Adrenal gland (tissue), 9 donors: ENCODE measurements at regions not wholly inside any gene's neighbourhood (a gene's known extent, or its start where the extent isn't known, plus 50 kb on each side); places are given as distances from the start of the nearest gene placed in this dataset.

ENCODE experiments used
- DNase-seq, 7 donors: peaks; one replicate each; pipeline ENCODE4 v3.0.0-alpha.2; 2019 to 2020
- H3K27ac ChIP-seq, 5 donors: fragments of 200-600 bp; sonication (generic) in 4 of 5; 1 replicate in 3 of 5; 2 replicates in 2 of 5; pipeline versions ENCODE4 v1.5.1 to v1.8.0; 2016 to 2020; ENCODE audit warnings: mild to moderate bottlenecking in 1 of 5
- H3K27me3 ChIP-seq: fragments of 200-600 bp; 2 replicates; pipeline ENCODE4 v1.8.0; 2021
- H3K36me3 ChIP-seq, 2 donors: fragments of 200-600 bp; replicated peaks in 1 of 2; 1 replicate in 1 of 2; 2 replicates in 1 of 2; pipeline versions ENCODE4 v1.5.1 to v1.8.0; 2018 to 2022
- H3K4me1 ChIP-seq, 2 donors: fragments of 200-600 bp; replicated peaks in 1 of 2; 1 replicate in 1 of 2; 2 replicates in 1 of 2; pipeline versions ENCODE4 v1.5.1 to v1.8.0; 2018 to 2021
- H3K4me3 ChIP-seq, 4 donors: fragments of 200-600 bp; sonication (generic) in 3 of 4; one replicate each; pipeline ENCODE4 v1.5.1; 2016 to 2018
- H3K9me3 ChIP-seq, 3 donors: fragments of 200-600 bp; sonication (generic) in 1 of 3; replicated peaks in 1 of 3; 1 replicate in 2 of 3; 2 replicates in 1 of 3; pipeline versions ENCODE4 v1.5.1 to v1.8.0; 2016 to 2021
- CTCF ChIP-seq, 6 experiments: fragments of 450-650 bp in 4 of 6; fragments of 200-600 bp in 2 of 6; sonication (generic) in 1 of 6; IDR thresholded peaks; 1 replicate in 5 of 6; 2 replicates in 1 of 6; pipeline versions ENCODE4 v1.5.1 to v1.8.0; 2016 to 2021; ENCODE audit warnings: antibody characterized with exemption in 6 of 6, mild to moderate bottlenecking in 2 of 6, moderate library complexity in 1 of 6
- POLR2A ChIP-seq, 2 donors: fragments of 450-650 bp; IDR thresholded peaks; one replicate each; pipeline ENCODE4 v1.6.1; 2017; ENCODE audit warnings: antibody characterized with exemption in 2 of 2, mild to moderate bottlenecking in 2 of 2, moderate library complexity in 1 of 2
- WGBS, 4 donors: extraction: QIAGEN DNeasy Blood & Tissue Kit in 2 of 4; methylation state at CpG; one replicate each; pipeline versions ENCODE4 v1.1.5 to v1.1.7; 2013 to 2017; 5-methylcytosine and 5-hydroxymethylcytosine counted together
- intact Hi-C, 2 donors: fragments of 100-400 bp; cut with DNase I; formaldehyde crosslinking; loops; one replicate each; pipeline versions ENCODE4 v1.14.1 to v1.15.0; 2022 to 2023
- donor health status: healthy with polysubstance abuse.
- donor health status: Bipolar disorder and iron deficiency.
- donor health status: DM: yes; HTN: yes; CAD: no.
- donor health status: DM: no; HTN: no; CAD: no.
- donor health status: DM: no; HTN: no; CAD: no.

GRCh38 chr1:222335586-222335985, 212.3 kb downstream of the HHIPL2 start:
- no peak for DNase-seq
- WGBS, 4 donors: 57 to 91% (median 75%) methylated on average over 1 of the region's 1 CpG

GRCh38 chr1:222334026-222334680, 213.8 kb downstream of the HHIPL2 start:
- 73 to 86% (median 78%) methylated on average over 5 of the region's 5 CpGs for WGBS, 4 donors

More at GRCh38 chr1:222335586-222335985, 212.3 kb downstream of the HHIPL2 start:
- no peak overlapping the region for H3K4me3 ChIP-seq
- H3K9me3 ChIP-seq: no peaks in the 10 kb centered on the region
- no peak overlapping the region for H3K27ac ChIP-seq
- H3K36me3 ChIP-seq: no peaks in the 10 kb centered on the region
- no peaks in the 10 kb centered on the region for H3K4me1 ChIP-seq
- no peak for TF ChIP-seq CTCF (IDR thresholded peaks at IDR 0.05)
- TF ChIP-seq POLR2A (IDR thresholded peaks at IDR 0.05): no peak
- intact Hi-C loops: no loop called here
- H3K27me3 ChIP-seq: no peaks in the 10 kb centered on the region

GRCh38 chr1:222331765-222332164, 216.1 kb downstream of the HHIPL2 start:
- no peak for TF ChIP-seq POLR2A (IDR thresholded peaks at IDR 0.05)
- no peak for TF ChIP-seq CTCF (IDR thresholded peaks at IDR 0.05)
- Histone ChIP-seq H3K27ac (no peak overlapping the region), H3K4me3 (no peak overlapping the region), H3K27me3 (no peaks in the 10 kb centered on the region), H3K4me1 (no peaks in the 10 kb centered on the region), H3K9me3 (no peaks in the 10 kb centered on the region), H3K36me3 (no peaks in the 10 kb centered on the region)
- intact Hi-C loops: no loop called here
- no peak for DNase-seq

More at GRCh38 chr1:222334026-222334680, 213.8 kb downstream of the HHIPL2 start:
- no peak overlapping the region for H3K27ac ChIP-seq
- H3K36me3 ChIP-seq: no peaks in the 10 kb centered on the region
- no peaks in the 10 kb centered on the region for H3K4me1 ChIP-seq
- TF ChIP-seq POLR2A (IDR thresholded peaks at IDR 0.05): no peak
- no peak for TF ChIP-seq CTCF (IDR thresholded peaks at IDR 0.05)
- no peak for DNase-seq
- no peaks in the 10 kb centered on the region for H3K9me3 ChIP-seq
- no peaks in the 10 kb centered on the region for H3K27me3 ChIP-seq
- intact Hi-C loops: no loop called here
- H3K4me3 ChIP-seq: no peak overlapping the region

GRCh38 chr1:222331340-222331739, 216.6 kb downstream of the HHIPL2 start:
- no peak overlapping the region for H3K4me3 ChIP-seq
- no peak for DNase-seq
- H3K36me3 ChIP-seq: no peaks in the 10 kb centered on the region
- TF ChIP-seq CTCF (IDR thresholded peaks at IDR 0.05): no peak
- no peaks in the 10 kb centered on the region for H3K9me3 ChIP-seq
- H3K27ac ChIP-seq: no peak overlapping the region
- no peaks in the 10 kb centered on the region for H3K4me1 ChIP-seq
- intact Hi-C loops: no loop called here
- no peaks in the 10 kb centered on the region for H3K27me3 ChIP-seq
- 67 to 74% (median 70%) methylated on average over 1 of the region's 1 CpG for WGBS, 4 donors
